LNCAP (cell line): ENCODE measurements at regions not wholly inside any gene's neighbourhood (a gene's known extent, or its start where the extent isn't known, plus 50 kb on each side); places are given as distances from the start of the nearest gene placed in this dataset.

Experiments
- CTCF ChIP-seq: fragments of 450-650 bp; IDR thresholded peaks from 2 replicates; pipeline ENCODE4 v1.5.1; 2017; ENCODE audit warnings: mild to moderate bottlenecking

- TF ChIP-seq CTCF: peak; percentile 26; the same call in 1 of the 2 replicates
These were observed 79.9 kb upstream of the CCDC91 start for GRCh38 chr12:28110329-28110728.

- no peak for TF ChIP-seq CTCF
These were observed 75.8 kb upstream of the CCDC91 start for GRCh38 chr12:28114488-28114887.

- TF ChIP-seq CTCF: no peak
These were observed 68.8 kb upstream of the CCDC91 start for GRCh38 chr12:28121433-28121832.

GRCh38 chr12:28121899-28122655, 68.2 kb upstream of the CCDC91 start:
- no peak for TF ChIP-seq CTCF

- no peak for TF ChIP-seq CTCF
These were observed 67.5 kb upstream of the CCDC91 start for GRCh38 chr12:28122756-28123155.

- no peak for TF ChIP-seq CTCF
These were observed 62.8 kb upstream of the CCDC91 start for GRCh38 chr12:28127455-28127854.

- no peak for TF ChIP-seq CTCF
These were observed 61.2 kb upstream of the CCDC91 start for GRCh38 chr12:28129031-28129430.

GRCh38 chr12:28130234-28130624, 60.0 kb upstream of the CCDC91 start:
- no peak for TF ChIP-seq CTCF
